Activated T-helper 17 cell treated with anti-CD3 and anti-CD28 coated beads, Interleukin-2, amount 50 U/mL, for 72 hours (primary cell): ENCODE measurements at regions not wholly inside any gene's neighbourhood (a gene's known extent, or its start where the extent isn't known, plus 50 kb on each side); places are given as distances from the start of the nearest gene placed in this dataset.
"Not testable (repeated sequence)": the region's sequence is repeated elsewhere in the genome, so short reads cannot be mapped to it uniquely, and the experiment has no call there.

ENCODE experiments used
- ATAC-seq: fragments of 150-1000 bp; cut with Tn5 transposase; replicated peaks from 2 replicates; pipeline ENCODE4 v1.10.0; 2021; ENCODE audit warnings: mild to moderate bottlenecking, moderate library complexity
- H3K27ac Mint-ChIP-seq: one replicate; pipeline ENCODE4 v1.8.0; 2022; ENCODE audit warnings: mixed read lengths
- H3K27me3 Mint-ChIP-seq: one replicate; pipeline ENCODE4 v1.8.0; 2022; ENCODE audit warnings: mixed read lengths
- H3K36me3 Mint-ChIP-seq: one replicate; pipeline ENCODE4 v1.8.0; 2022; ENCODE audit warnings: low read depth, mild to moderate bottlenecking, mixed read lengths
- H3K4me1 Mint-ChIP-seq: one replicate; pipeline ENCODE4 v1.8.0; 2022; ENCODE audit warnings: mixed read lengths
- H3K4me3 Mint-ChIP-seq: one replicate; pipeline ENCODE4 v1.8.0; 2022; ENCODE audit warnings: mild to moderate bottlenecking, mixed read lengths
- H3K9me3 Mint-ChIP-seq: one replicate; pipeline ENCODE4 v1.8.0; 2022; ENCODE audit warnings: mixed read lengths

- Mint-ChIP-seq H3K4me3 (no peak overlapping the region), H3K36me3 (no peaks in the 10 kb centered on the region), H3K4me1 (no peaks in the 10 kb centered on the region), H3K9me3 (peaks cover 5% of the 10 kb centered on the region), H3K27me3 (peaks cover 43% of the 10 kb centered on the region), H3K27ac (no peak overlapping the region)
- ATAC-seq, result no peak
Observed at GRCh38 chr19:30815889-30816580, 443.9 kb downstream of the ZNF536 start.

GRCh38 chr19:30812099-30812678 lies 440.0 kb downstream of the ZNF536 start:
- Mint-ChIP-seq H3K4me3 (no peak overlapping the region), H3K27ac (no peak overlapping the region), H3K4me1 (no peaks in the 10 kb centered on the region), H3K9me3 (peaks cover 8% of the 10 kb centered on the region), H3K27me3 (peaks cover 39% of the 10 kb centered on the region), H3K36me3 (no peaks in the 10 kb centered on the region)
- ATAC-seq, result no peak

DNA sequence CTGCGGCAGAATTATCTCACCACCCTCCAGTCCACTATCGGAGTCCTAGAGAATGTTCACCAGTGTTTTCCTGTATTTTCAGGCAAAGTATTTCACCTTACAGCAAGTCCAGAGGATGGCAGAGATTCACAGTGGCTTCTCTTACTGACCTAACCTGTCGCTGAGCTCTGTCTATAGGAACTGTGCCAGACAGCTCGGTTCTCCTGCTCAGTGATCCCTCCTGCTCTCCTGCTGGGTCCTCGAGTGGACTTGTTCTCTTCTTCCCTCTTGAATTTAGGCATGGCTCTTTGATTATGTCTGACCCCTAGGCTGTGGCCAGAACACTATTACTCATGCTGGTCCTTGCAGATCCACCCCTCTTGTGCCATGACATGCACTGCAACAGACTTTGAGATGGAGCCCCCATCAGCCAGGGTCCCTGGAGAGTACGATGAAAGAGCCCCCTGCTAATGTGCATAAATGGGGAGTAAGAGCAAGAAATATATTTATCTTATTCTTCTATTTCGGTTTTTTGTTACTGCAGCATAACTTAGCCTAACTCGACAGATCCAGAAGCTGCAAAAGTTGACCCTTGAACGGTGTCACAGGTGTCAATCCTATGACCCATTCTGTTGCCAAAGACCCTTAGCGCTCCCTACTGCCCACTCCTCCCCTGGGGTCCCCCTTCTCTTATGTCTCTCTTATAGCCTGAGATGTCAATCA lies 439.4 kb downstream of the ZNF536 start:
- Mint-ChIP-seq H3K4me3 (no peak overlapping the region), H3K4me1 (no peaks in the 10 kb centered on the region)
- no peak for ATAC-seq

DNA sequence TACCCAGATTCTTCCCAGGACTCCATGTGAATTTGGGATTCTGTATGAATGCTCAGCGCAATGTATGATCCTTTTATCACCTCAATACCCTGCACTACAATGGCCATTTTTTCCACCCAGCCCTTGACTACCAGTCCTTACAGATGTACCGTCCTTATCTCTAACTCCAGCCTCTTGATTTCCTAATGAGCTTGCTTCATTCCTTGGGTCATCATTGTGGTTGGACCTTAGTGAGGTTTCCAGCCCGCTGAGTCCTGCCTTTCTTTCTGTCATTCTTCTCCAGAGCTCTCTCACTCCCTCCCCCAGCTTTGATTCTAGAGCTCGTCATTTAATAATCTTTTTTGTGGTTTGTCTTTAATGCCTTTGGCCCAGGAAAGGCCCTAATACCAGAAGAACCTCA lies 438.5 kb downstream of the ZNF536 start:
- H3K9me3 Mint-ChIP-seq, result peaks cover 8% of the 10 kb centered on the region
- ATAC-seq, result no peak
- H3K4me1 Mint-ChIP-seq, result no peaks in the 10 kb centered on the region
- no peak overlapping the region for H3K27ac Mint-ChIP-seq
- H3K27me3 Mint-ChIP-seq, result peaks cover 39% of the 10 kb centered on the region
- no peaks in the 10 kb centered on the region for H3K36me3 Mint-ChIP-seq
- no peak overlapping the region for H3K4me3 Mint-ChIP-seq

More for the DNA sequence above, 439.4 kb downstream of the ZNF536 start:
- peaks cover 40% of the 10 kb centered on the region for H3K27me3 Mint-ChIP-seq
- H3K36me3 Mint-ChIP-seq, result no peaks in the 10 kb centered on the region
- peaks cover 8% of the 10 kb centered on the region for H3K9me3 Mint-ChIP-seq
- no peak overlapping the region for H3K27ac Mint-ChIP-seq

- peaks cover 30% of the 10 kb centered on the region for H3K27me3 Mint-ChIP-seq
- H3K4me1 Mint-ChIP-seq, result no peaks in the 10 kb centered on the region
- no peak overlapping the region for H3K4me3 Mint-ChIP-seq
- H3K9me3 Mint-ChIP-seq, result peaks cover 3% of the 10 kb centered on the region
- H3K36me3 Mint-ChIP-seq, result no peaks in the 10 kb centered on the region
- H3K27ac Mint-ChIP-seq, result no peak overlapping the region
- ATAC-seq, result no peak
Observed at GRCh38 chr19:30807278-30807677, 435.1 kb downstream of the ZNF536 start.

DNA sequence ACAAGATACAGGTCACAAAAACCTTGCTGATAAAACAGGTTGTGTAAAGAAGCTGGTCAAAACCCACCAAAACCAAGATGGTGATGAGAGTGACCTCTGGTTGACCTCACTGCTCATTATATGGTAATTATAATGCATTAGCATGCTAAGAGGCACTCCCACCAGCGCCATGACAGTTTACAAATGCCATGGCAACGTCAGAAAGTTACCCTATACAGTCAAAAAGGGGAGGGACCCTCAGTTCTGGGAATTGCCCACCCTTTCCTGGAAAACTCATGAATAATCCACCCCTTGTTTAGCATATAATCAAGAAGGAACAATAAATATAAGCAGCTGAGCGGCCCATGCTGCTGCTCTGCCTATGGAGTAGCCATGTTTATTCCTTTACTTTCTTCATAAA lies 434.1 kb downstream of the ZNF536 start:
- Mint-ChIP-seq H3K4me3 (no peak overlapping the region), H3K27ac (no peak overlapping the region), H3K27me3 (peaks cover 24% of the 10 kb centered on the region), H3K9me3 (peaks cover 3% of the 10 kb centered on the region), H3K4me1 (no peaks in the 10 kb centered on the region), H3K36me3 (no peaks in the 10 kb centered on the region)
- ATAC-seq, result no peak

DNA sequence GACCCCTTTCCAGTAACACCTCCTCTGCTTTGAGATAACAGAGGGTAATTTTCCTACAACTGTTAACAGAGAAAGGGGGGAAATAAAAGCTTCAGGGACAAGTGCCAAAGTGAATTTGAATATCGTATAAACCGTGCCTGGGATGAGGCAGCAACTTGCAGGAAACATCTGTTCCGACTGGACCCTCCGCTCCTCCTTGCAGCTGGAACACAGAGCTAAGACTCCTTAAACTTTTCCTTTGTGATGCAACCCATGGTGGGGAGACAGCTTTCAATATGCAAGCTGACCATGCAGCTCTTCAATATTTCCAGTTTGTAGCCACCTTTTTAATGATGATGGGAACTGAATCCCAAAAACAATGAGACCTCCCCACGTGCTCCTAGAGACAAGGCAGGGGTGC lies 432.6 kb downstream of the ZNF536 start:
- H3K4me1 Mint-ChIP-seq, result no peaks in the 10 kb centered on the region
- H3K36me3 Mint-ChIP-seq, result no peaks in the 10 kb centered on the region
- H3K4me3 Mint-ChIP-seq, result no peak overlapping the region
- H3K27me3 Mint-ChIP-seq, result peaks cover 16% of the 10 kb centered on the region
- H3K27ac Mint-ChIP-seq, result no peak overlapping the region
- no peak for ATAC-seq
- H3K9me3 Mint-ChIP-seq, result peaks cover 3% of the 10 kb centered on the region

- not testable (repeated sequence) for H3K4me3 Mint-ChIP-seq, ATAC-seq, H3K4me1 Mint-ChIP-seq, H3K9me3 Mint-ChIP-seq, H3K27ac Mint-ChIP-seq, H3K36me3 Mint-ChIP-seq
- peaks cover 16% of the 10 kb centered on the region for H3K27me3 Mint-ChIP-seq
Observed at GRCh38 chr19:30804333-30804732, 432.1 kb downstream of the ZNF536 start.

DNA sequence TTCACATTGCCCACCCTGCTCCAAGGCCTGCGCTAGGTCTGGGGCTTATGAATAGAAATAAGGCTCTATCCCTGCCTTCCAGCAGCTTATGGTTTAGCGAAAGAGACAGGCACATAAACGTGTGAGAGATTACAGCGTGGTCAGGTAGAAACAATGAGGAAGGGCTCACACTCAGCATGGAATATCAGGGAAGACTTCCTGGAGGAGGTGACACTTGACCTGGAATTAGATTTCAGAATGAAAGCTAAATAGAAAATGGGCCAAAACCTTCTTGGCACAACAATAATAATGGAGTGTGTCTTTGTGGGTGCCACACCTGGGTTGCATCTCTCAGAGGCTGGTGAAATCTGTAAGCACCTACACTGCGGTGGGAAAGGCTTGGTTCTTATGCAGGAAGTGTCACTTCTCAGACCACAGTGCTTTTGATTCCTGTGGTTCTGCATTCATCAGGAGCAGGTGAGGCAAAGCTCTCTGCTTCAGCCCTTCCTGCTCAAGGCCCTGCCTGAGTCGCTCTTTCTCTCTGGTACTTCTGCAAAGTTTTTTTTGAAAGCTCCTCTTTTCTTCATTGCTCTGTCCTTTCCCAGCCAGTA lies 430.3 kb downstream of the ZNF536 start:
- Mint-ChIP-seq H3K9me3 (no peaks in the 10 kb centered on the region), H3K4me1 (no peaks in the 10 kb centered on the region), H3K4me3 (no peak overlapping the region), H3K27ac (no peak overlapping the region), H3K27me3 (peaks cover 18% of the 10 kb centered on the region), H3K36me3 (no peaks in the 10 kb centered on the region)
- ATAC-seq, result no peak

GRCh38 chr19:30799865-30800755 lies 427.9 kb downstream of the ZNF536 start:
- Mint-ChIP-seq H3K36me3 (no peaks in the 10 kb centered on the region), H3K27me3 (peaks cover 18% of the 10 kb centered on the region), H3K9me3 (no peaks in the 10 kb centered on the region), H3K4me3 (no peak overlapping the region), H3K27ac (no peak overlapping the region), H3K4me1 (no peaks in the 10 kb centered on the region)
- ATAC-seq, result no peak

- Mint-ChIP-seq H3K27ac (no peak overlapping the region), H3K9me3 (no peaks in the 10 kb centered on the region), H3K4me3 (no peak overlapping the region), H3K4me1 (no peaks in the 10 kb centered on the region), H3K36me3 (no peaks in the 10 kb centered on the region), H3K27me3 (peaks cover 19% of the 10 kb centered on the region)
- ATAC-seq, result no peak
Observed at GRCh38 chr19:30795727-30796126, 423.5 kb downstream of the ZNF536 start.

DNA sequence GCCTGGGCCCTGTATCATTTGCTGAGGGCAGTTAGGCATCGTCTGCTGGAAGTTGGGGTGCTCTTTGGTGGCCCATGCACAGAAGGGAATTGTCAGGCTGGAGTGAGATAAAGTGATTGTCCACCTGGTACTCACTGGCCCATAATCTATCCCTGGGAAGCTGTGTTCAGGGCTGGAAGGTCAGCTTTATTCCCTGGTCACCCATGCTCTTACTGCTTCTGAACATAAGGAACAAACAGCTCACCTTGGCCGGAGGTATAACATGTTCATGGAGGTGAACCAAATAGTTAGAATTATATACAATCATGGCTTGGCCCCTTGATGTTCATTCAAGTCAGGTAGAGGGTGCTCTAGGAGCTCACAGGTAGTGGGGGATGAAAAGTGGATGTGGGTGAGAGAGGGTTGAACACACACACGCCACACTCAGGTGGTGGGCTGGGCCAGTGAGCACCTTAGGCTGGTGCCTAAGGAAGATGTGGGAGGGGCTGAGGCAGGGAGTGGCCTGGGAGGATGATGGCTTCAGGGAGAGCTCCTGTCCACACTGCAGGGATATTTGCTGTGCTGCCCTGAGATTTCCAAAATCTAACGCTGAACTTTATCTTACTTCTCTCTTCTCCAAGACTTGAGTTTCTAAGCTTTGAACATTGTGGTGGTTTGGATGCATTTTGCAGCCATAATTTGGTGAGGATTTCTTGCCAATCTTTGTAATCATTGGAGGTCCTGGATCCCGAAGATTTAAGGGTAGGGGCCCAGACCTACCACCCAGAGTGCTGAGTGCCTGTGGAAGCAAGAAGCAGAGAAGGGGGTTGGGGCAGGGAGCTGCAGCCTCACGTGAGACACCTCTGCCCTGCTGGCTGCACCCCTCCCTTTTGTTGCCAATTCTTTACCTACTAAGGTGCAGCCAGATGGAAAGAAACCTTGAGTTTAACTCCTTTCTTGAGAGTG lies 420.6 kb downstream of the ZNF536 start:
- H3K4me1 Mint-ChIP-seq, result no peaks in the 10 kb centered on the region
- no peaks in the 10 kb centered on the region for H3K36me3 Mint-ChIP-seq
- no peak for ATAC-seq
- H3K27ac Mint-ChIP-seq, result no peak overlapping the region
- H3K9me3 Mint-ChIP-seq, result no peaks in the 10 kb centered on the region
- H3K4me3 Mint-ChIP-seq, result no peak overlapping the region
- peaks cover 14% of the 10 kb centered on the region for H3K27me3 Mint-ChIP-seq

DNA sequence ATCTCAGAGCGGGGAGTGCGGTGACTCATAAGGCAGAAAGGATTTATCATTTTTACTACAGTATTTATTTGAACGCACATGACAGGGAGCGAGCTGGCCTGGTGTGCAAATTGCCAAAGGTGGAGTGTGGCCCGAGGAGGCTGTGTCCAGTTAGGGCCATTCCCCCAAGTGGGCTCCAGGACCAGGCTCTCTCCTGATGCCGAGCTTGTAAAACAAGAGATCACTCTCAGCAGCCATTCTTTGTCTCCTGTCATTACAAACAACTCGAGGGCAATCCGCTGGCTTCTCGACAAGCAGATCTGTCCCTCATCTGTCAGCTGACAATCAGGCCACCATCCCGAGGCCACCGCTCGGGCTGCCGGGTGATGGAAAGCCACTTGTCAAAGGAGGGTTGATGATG lies 418.9 kb downstream of the ZNF536 start:
- Mint-ChIP-seq H3K4me1 (no peaks in the 10 kb centered on the region), H3K4me3 (no peak overlapping the region), H3K27me3 (peaks cover 14% of the 10 kb centered on the region), H3K36me3 (no peaks in the 10 kb centered on the region), H3K9me3 (no peaks in the 10 kb centered on the region), H3K27ac (no peak overlapping the region)
- ATAC-seq, result no peak
